ENCODE measurements at regions not wholly inside any gene's neighbourhood (a gene's known extent, or its start where the extent isn't known, plus 50 kb on each side); places are given as distances from the start of the nearest gene placed in this dataset.

GRCh38 chr6:170232186-170233002 is 58.5 kb downstream of the DLL1 start:
- DNase-seq: no peak

GRCh38 chr6:170231293-170232185 is 59.3 kb downstream of the DLL1 start:
- DNase-seq: no peak

GRCh38 chr6:170230520-170231292 is 60.2 kb downstream of the DLL1 start:
- no peak for DNase-seq

- DNase-seq: no peak
Measured at GRCh38 chr6:170229851-170230519, 60.9 kb downstream of the DLL1 start.

GRCh38 chr6:170229396-170229795 is 61.5 kb downstream of the DLL1 start:
- DNase-seq: no peak

GRCh38 chr6:170228946-170229310 is 62.0 kb downstream of the DLL1 start:
- no peak for DNase-seq

GRCh38 chr6:170227996-170228945 is 62.6 kb downstream of the DLL1 start:
- no peak for DNase-seq

GRCh38 chr6:170227521-170227983 is 63.3 kb downstream of the DLL1 start:
- DNase-seq: no peak

GRCh38 chr6:170226647-170227046 is 64.2 kb downstream of the DLL1 start:
- no peak for DNase-seq

GRCh38 chr6:170225852-170226417 is 64.9 kb downstream of the DLL1 start:
- no peak for DNase-seq

GRCh38 chr6:170224694-170225660 is 65.9 kb downstream of the DLL1 start:
- DNase-seq: no peak

- DNase-seq: no peak
Measured at GRCh38 chr6:170223718-170224693, 66.9 kb downstream of the DLL1 start.

GRCh38 chr6:170222498-170223471 is 68.1 kb downstream of the DLL1 start:
- DNase-seq: no peak

GRCh38 chr6:170221753-170222400 is 69.0 kb downstream of the DLL1 start:
- DNase-seq: no peak

- no peak for DNase-seq
Measured at GRCh38 chr6:170221052-170221752, 69.7 kb downstream of the DLL1 start.

Measured in muscle of back (tissue), 3 donors.